ENCODE measurements at regions not wholly inside any gene's neighbourhood (a gene's known extent, or its start where the extent isn't known, plus 50 kb on each side); places are given as distances from the start of the nearest gene placed in this dataset.

- no peak for TF ChIP-seq CTCF (conservative IDR thresholded peaks at IDR 0.05)
- no peak for TF ChIP-seq ZFX (IDR thresholded peaks at IDR 0.05)
Observed at GRCh38 chr7:67947646-67948045, 951.0 kb downstream of the TYW1 start.

Data from C4-2B (cell line).